GM19328 (cell line): ENCODE measurements at regions not wholly inside any gene's neighbourhood (a gene's known extent, or its start where the extent isn't known, plus 50 kb on each side); places are given as distances from the start of the nearest gene placed in this dataset.
"Not testable (repeated sequence)": the region's sequence is repeated elsewhere in the genome, so short reads cannot be mapped to it uniquely, and the experiment has no call there.

ENCODE experiments used
- ATAC-seq: cut with Tn5 transposase; IDR thresholded peaks from one replicate; pipeline ENCODE4 v1.9.1; 2021; ENCODE audit warnings: mild to moderate bottlenecking, moderate library complexity; ENCODE audit not compliant: unreplicated experiment

DNA sequence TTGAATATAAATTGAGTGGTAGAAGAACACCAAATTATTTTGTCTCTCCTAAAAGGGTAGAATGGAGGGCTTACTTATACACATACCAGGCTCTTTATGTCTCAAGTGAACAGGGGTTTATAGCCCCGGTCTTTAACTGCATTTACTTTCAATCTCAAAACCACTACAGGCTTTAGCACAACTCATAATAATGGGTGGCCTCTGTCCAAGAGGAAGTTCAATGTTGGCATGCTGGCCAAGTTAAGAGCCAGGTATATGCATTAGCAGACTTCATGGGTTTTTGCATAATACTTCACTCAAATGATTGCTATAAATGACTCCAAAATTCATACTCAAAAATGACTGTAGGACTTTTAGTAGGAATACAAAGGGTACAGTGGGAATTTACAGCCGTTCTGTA, 118.5 kb upstream of the OTUD4 start:
- ATAC-seq = no peak

DNA sequence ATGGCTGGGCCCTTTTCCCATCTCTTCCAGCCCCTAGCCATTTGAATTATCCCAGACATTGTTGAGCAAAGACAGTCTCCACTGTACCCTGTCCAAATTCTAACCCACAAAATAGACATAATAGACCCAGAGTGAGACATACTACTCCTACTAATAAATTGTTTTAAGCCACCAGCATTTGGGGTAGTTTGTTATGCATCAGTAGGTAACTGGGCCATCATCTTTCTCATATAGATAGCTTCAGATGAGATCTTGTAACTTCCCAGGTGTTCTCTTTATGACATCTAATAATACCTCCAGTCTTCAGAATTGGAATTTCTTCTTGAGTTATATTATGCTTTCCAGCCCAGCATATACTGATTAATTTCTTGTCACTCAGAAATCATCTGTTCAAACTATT, 117.2 kb upstream of the OTUD4 start:
- no peak for ATAC-seq

DNA sequence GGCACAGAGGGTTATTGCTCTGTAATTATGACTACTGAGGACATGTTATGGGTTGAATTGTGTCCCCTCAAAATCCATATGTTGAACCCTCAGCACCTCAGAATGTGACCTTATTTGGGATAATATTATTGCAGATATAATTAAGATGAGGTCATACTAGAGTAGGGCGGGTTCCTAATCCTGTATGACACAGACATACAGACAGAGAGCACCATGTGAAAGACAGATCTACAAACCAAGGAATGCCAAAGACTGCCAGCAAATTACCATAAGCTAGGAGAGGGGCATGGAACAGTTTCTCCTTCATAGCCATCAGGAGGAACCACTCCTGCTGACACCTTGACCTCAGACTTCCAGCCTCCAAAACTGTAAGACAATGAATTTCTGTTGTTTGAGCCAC, 115.2 kb upstream of the OTUD4 start:
- no peak for ATAC-seq

DNA sequence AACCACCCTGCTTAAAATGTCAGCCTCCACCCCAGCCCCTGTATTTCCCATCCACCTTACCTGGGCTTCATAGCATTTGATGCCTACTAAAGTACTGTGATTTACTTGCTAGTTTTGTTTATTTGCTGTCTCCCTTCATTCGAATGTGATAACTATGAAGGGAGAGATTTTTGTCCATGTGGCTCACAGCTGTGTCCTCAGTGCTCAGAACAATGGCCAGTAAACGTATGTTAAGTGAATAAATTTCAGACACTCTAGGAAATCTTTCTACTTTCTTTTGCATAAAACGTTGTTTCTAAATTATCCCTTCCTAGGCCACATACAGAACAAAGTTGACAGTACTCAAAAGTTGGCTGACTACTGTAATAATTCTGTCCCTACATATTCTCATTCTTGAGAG, 114.7 kb upstream of the OTUD4 start:
- no peak for ATAC-seq

DNA sequence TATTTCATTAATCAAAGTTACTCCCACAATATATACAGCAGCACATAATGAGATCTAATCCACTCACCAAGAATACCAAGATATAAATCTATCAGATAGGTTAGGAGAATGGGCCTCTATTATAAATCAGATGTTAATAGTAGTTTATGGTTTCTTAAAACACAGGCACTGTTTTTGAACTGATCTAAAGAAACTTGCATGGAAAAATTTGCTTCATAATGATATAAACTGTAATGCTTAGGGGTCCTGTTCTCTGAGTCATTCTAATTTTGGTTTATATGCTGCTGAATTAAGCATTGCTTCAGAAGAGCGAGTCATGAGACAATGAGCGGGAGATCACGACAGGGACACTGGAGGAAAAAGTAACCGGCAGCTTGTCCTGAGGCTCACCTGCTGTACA, 113.3 kb upstream of the OTUD4 start:
- ATAC-seq = no peak

DNA sequence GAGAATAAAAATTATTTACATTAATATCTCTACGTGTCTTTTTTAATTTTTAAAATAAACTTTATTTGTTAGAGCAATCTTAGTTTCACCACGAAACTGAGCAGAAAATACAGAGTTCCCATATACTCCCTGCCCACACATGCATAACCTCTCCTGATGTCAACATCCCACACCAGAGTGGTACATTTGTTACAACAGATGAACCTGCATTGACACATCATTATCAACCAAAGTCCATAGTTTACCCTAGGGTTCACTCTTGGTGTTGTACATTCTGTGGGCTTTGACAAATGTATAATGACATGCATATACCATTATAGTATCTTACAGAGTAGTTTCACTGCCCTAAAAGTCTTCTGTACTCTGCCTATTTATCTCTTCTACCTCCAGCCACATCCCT, 110.6 kb upstream of the OTUD4 start:
- ATAC-seq = no peak

DNA sequence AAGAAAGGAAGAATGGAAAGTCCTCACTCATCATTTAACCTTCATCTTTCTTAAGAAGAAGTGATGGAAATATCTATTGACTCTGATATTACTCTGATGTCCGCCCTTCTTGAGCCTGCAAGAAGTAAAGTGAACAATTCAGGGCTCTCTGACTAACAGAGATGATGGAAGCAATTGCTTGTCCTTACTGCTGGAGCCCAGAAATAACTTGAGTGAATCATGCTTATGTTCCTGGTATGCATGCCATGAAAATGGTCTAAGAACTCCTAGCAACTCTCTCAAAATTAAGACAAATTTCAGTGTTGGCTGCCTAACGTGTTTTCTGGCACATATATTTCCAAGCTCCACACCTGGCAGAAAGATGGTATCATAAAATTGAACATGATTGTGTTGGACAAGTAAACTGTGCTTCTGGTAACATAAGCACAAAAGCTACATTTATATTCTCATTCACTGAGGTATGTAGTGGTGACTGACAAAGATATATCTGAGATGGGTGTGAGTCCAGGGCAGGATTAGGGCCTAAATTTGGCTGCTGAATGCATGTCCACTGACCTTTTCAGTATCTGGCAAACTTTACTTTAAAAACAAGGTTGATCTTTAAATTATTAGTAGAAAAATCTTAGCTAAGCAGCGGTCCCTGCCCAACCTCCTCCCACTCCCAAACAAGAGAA, 109.2 kb upstream of the OTUD4 start:
- ATAC-seq = no peak

DNA sequence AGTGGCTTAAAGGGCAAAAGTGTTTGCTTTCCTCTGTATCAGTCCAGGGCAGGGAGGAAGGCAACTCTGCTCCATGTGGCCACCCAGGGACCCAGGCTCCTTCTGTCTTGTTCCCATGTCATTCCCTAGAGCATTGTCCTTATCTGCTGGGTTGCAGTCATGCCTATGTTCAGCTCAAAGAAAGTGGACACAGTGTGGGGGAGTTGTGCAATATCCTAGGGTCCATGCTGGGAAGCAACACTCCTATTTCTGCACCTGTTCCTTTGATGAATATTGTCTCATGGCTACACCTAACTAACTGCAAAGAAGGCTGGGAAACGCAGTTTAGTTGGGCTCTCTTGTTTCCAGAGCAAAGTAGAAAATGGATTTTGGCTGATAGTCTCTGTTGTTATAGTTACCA, 107.0 kb upstream of the OTUD4 start:
- no peak for ATAC-seq

DNA sequence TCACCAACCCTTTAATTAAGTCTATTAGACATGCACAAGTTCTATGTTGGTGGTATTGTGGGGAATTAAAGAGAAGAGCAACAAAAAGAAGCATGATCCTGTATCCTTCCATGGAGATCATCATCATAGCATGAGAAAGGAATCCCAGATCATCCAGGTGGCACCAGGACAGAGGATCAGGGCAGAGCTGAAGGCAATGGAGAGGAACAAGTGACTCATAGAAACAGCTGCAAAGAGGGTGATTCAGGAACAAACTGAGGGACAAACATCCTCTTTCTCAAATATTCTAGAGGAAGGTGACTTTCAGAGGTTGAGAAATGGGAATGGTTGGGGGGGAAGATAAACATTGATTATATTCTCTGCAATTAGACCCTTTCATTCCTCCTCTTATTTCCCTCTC, 105.5 kb upstream of the OTUD4 start:
- no peak for ATAC-seq

DNA sequence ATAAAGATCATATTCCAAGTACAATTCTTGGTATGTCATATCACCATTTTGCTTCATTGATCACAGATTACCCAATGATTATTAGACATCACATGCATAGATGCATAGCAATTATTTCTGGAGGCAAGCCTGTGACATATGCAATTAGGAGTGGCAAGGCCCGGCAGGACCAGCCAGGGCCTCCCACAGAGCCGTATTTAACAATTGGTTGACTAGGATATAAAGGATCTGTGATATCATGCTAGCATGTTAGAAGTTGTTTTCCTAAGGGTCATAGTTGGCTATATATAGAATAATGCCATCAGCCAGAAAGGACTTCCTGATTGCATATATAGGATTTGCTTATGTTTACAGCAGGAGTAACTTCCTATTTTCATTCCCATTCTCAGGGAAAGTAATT, 103.5 kb upstream of the OTUD4 start:
- ATAC-seq = no peak

DNA sequence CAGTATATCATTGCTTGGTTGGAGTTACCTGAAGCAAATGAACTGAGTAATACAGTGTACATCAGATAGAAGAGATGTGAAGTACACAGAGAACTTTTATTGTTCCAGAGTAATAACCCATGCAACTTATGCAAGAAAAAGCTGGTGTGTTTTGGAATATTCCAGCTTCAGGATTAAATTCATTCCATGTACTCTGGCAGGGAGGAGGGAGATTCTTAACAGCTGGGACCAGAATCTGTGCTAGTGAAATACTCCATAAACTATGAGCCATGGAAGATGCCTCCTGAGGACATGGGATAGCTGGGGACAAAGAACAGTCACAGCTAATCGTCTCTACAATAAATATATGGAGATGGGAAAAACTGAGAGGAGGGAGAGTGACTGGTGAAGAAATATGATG, 101.6 kb upstream of the OTUD4 start:
- no peak for ATAC-seq

DNA sequence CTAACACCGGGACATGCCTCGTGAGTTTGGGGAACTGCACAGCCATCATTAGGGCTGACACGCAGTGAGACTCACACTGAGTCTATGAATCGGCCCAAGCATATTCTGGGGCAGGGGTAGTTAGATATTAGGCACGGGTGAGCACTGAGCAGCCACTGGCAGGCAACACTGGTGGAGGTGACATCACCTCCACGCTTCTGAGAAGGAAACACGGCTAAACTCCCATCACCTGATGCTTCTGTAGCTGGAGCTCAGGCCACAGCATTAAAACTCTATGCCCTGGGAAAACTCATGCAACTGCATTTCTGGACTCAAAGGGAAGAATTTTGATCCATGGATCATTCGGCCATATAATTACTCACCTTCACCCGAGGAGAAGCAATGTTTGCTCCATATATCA, 100.8 kb upstream of the OTUD4 start:
- ATAC-seq = no peak

DNA sequence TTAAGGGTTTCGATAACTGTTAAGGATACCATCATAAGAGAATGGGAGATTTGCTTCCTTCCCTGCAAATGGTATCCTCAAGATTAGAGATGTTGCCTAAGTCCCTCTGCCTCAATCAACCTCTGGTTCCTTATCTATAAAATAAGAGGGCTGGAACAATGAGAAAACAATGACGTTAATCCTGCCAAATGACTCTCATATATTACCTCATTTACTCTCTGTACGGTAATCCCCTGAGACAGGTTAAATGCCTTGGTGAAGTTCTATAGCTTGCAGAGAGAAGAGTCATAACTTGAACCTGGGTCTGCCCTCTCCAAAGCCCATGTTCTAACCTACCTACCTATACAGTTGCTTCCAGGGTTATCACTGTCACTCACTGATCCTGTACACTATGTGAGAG, 100.2 kb upstream of the OTUD4 start:
- ATAC-seq = no peak

DNA sequence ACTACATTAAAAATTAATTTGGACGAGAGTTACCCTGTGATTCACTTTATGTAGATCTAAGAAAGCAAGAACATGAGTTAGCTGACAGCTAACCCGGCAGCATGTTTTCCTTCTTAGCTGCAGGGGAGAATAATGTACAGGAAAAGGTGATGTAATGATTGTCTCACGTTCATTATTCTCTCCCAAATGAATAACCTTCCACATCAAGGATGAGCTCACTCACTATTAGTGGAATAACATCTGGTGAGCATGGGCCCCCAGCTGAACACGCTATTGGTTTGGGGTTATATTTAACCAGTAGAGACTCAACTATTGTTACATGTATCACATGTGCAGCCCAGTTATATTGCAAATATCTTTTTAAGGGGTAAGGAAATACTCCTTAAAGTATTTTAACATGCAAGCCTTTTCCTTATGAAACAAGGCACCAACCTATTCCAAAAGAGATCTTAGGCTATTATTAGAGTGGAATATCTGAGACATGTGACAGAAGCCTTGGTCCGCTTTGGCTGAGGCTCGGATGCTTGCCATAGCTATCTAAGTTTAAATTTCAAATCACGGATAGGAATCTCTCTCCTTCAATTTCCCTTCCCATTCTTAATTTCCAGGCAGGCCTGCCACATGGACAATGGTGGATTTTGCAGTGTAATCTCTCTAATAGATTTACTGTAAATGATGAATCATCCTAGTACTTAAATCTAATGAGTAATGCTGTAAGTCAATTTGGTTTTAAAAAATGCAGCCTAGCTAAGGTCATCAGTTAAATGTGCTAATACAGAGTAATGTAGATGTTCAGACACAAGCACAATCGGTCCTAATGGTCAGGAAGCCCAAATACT, 99.0 kb upstream of the OTUD4 start:
- ATAC-seq = no peak

DNA sequence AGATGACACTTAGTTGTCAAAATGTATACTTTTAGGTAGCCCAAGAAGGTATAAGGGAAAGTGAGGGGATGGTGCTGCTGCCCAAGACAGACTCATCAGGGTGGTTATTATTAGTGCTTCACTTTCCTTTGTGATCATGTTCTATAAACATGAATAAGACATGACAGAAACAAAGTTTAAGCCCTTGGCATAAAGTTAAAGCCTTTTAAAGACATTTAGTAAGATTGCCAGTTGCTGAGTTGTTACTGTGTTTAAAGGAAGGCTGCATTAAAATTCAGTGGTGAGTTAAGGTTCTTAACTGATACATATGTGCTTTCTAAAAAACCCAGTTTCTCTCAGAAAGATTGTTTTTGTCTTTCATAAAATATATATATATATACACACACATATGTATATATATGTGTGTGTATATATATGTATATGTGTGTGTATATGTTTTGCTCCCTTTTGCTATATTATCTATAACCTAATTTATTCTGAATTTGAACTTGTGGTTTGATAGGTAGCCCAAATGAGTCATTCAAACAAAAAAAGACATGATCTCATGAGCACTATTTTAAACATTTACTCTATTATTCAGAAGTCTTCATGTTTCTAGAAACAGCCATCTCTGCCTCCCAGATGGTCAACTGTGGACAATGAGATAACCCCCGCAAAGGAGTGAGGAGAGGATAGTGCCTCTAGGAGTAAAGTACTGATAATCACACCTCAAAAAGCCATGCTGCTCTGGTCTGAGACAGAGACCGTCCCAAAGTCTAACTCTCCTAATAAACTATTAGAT, 98.1 kb upstream of the OTUD4 start:
- no peak for ATAC-seq

DNA sequence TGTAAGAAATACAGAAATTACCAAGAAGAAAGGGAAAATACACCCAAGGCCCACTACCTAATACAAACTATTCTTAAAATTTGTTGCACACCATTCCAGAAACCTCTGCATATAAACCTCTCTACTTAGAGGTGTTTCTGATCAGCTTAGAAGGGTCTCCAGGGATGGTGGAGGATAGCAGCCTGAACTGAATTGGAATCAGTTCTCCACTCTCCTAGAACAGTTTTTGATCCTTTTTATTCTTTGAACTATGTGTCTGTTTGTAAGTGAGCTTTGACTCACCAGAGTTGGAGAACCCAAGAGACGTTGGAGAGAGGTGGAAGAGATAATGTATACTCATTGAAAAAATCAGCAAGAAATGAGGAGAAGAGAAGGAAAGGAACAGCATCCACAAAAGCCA, 96.6 kb upstream of the OTUD4 start:
- ATAC-seq = no peak

DNA sequence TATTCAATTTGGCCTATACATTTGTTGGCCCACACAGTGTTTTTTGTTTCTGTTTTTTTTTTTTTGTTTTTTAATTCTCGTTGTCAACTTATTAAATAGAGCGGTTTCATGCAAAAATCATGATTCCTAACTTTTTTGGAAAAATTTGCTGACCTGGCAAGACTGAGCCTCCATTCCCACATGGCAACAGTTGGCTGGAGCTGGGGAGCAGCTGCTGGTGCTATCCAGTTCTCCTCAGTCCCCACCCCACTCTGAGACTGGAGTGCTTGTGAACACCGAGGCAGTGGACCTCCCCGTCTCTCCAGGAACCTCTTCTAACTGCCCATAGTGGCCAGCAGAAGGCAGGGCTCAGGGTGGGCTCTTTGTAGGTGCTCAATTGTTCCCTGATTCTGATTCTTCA, 95.7 kb upstream of the OTUD4 start:
- ATAC-seq = no peak

DNA sequence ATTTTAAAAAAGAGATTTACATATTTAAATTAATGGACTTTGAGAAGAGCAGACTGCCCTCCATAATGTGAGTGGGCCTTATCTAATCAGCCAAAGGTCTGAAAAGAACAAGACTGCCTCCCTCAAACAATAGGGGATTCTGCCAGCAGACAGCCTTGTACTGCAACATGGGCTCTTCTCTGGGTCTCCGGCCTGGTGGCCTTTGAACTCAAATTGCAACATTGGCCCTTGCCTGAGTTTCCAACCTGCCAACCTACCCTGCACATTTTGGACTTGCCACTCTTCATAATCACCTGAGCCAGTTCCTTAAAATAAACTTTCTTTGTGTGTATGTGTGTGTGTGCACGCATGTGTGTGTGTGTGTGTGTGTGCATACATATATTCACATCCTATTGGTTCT, 90.8 kb upstream of the OTUD4 start:
- no peak for ATAC-seq

DNA sequence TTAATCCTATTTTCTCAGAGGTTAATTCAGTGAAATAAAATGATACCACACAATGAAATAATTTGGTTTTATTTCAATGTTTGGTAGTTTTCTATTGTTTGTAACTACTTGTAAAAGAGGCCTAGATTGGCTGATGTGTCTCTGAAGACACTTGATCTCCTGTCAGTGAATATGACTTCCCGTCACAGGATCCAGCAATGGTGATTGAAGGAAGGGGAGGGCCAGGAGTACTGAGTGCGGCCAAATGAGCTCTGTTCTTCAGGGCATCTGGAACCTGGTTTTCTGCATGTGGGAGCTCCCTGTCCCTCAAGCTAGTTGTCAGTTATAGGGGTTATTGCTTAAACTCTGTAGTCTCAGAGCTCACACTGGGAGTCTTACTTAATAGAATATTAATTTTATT, 86.5 kb upstream of the OTUD4 start:
- no peak for ATAC-seq

DNA sequence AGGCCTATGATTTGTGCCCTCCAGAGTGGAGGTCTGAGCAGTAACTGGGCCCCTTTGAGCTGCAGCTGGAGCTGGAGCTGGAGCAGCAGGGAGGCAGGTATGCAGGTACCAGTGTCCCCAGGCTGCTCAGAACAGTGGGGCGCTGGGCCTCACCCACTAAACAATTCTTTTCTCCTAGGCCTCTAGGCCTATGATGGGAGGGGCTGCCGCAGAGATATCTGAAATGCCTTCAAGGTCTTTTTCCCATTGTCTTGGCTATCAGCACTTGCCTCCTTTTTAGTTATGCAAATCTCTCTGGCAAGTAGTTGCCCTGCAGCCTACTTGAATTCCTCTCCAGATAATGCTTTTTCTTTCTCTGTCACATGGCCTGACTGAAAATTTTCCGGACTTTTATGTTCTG, 79.7 kb upstream of the OTUD4 start:
- ATAC-seq = no peak

DNA sequence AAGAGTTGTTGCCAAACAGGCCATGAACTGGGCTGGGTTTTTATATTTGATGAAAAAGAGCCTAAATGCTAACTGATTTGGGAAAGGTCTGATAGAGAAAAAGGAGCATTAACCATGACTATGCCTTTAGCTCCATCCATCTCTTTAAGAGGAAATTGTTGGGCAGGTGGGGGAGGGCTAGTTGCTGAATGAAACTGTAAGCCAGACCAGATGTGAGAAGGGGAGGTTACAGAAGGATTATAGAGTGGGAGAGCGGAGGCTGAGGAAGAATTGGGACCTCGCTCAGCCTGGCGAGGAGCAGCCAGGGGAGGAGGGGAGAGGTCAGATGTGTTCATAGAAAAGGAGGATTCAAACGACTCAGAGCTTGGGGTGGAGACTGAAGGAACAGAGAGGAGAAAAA, 74.9 kb upstream of the OTUD4 start:
- not testable (repeated sequence) for ATAC-seq

DNA sequence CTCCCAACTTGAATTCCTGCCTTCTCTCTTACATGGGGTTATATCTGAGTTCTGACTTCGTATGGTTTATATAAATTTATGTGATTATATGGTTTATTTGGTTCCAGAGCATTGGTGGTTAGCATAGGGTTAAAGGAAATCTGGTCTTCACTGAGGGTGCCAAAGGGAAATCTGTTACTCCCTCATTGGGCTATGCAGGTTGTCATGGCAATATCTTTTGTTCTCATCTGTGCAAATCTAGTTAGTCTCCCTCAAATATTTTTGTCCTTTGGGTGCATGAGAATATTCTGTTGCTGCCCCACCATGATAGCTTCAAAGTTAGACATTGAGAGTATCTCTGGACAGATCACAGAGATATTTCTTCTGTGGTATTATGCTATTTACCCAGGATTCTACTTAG, 71.8 kb upstream of the OTUD4 start:
- no peak for ATAC-seq
